Testis (tissue), 2 donors: ENCODE measurements at regions not wholly inside any gene's neighbourhood (a gene's known extent, or its start where the extent isn't known, plus 50 kb on each side); places are given as distances from the start of the nearest gene placed in this dataset.

Experiments
- CTCF ChIP-seq, 3 experiments: fragments of 450-650 bp in 2 of 3; fragments of 200-600 bp in 1 of 3; sonication (generic) in 1 of 3; IDR thresholded peaks; one replicate each; pipeline ENCODE4 v1.5.1; 2016 to 2019; ENCODE audit warnings: antibody characterized with exemption in 3 of 3, mild to moderate bottlenecking in 2 of 3, moderate library complexity in 1 of 3
- POLR2A ChIP-seq: fragments of 450-650 bp; IDR thresholded peaks from one replicate; pipeline ENCODE4 v1.6.1; 2017; ENCODE audit warnings: antibody characterized with exemption, mild to moderate bottlenecking, moderate library complexity

GRCh38 chr1:195794225-195794624, 814.0 kb downstream of the KCNT2 start:
- no peak for TF ChIP-seq POLR2A
- no peak for TF ChIP-seq CTCF (IDR thresholded peaks at IDR 0.05)
